ENCODE measurements at regions not wholly inside any gene's neighbourhood (a gene's known extent, or its start where the extent isn't known, plus 50 kb on each side); places are given as distances from the start of the nearest gene placed in this dataset.
"Not testable (repeated sequence)": the region's sequence is repeated elsewhere in the genome, so short reads cannot be mapped to it uniquely, and the experiment has no call there.

GRCh38 chr18:41645589-41646360, 309.3 kb upstream of the PIK3C3 start:
- no peaks in the 10 kb centered on the region for H3K27me3 ChIP-seq
- H3K4me1 ChIP-seq, result no peaks in the 10 kb centered on the region
- no peak for TF ChIP-seq CTCF (IDR thresholded peaks at IDR 0.05)
- TF ChIP-seq POLR2A (IDR thresholded peaks at IDR 0.05), result no peak
- H3K4me3 ChIP-seq, result no peak overlapping the region
- no peak for ATAC-seq
- intact Hi-C loops (cut with DNase I), result no loop called here
- no peaks in the 10 kb centered on the region for H3K9me3 ChIP-seq
- H3K27ac ChIP-seq, result no peak overlapping the region
- no peaks in the 10 kb centered on the region for H3K36me3 ChIP-seq
- no peak for DNase-seq
- WGBS (ENCODE audit: insufficient coverage, low coverage, low lambda C conversion rate, missing lambda C conversion rate), result 62% methylated on average over 1 of the region's 1 CpG

- H3K9me3 ChIP-seq, result no peaks in the 10 kb centered on the region
- H3K4me3 ChIP-seq, result no peak overlapping the region
- DNase-seq (no peak), ATAC-seq (no peak)
- 22% methylated on average over 1 of the region's 1 CpG for WGBS (ENCODE audit: insufficient coverage, low coverage, low lambda C conversion rate, missing lambda C conversion rate)
- H3K27ac ChIP-seq, result no peak overlapping the region
- H3K4me1 ChIP-seq, result no peaks in the 10 kb centered on the region
- no peak for TF ChIP-seq CTCF (IDR thresholded peaks at IDR 0.05)
- no peak for TF ChIP-seq POLR2A (IDR thresholded peaks at IDR 0.05)
- no peaks in the 10 kb centered on the region for H3K36me3 ChIP-seq
- H3K27me3 ChIP-seq, result no peaks in the 10 kb centered on the region
- intact Hi-C loops (cut with DNase I), result no loop called here
These were observed 310.6 kb upstream of the PIK3C3 start for GRCh38 chr18:41644466-41644865.

GRCh38 chr18:41643427-41643826, 311.6 kb upstream of the PIK3C3 start:
- Histone ChIP-seq H3K4me3 (no peak overlapping the region), H3K27ac (no peak overlapping the region), H3K9me3 (no peaks in the 10 kb centered on the region), H3K36me3 (no peaks in the 10 kb centered on the region), H3K27me3 (no peaks in the 10 kb centered on the region), H3K4me1 (no peaks in the 10 kb centered on the region)
- ATAC-seq (no peak), DNase-seq (no peak)
- intact Hi-C loops (cut with DNase I), result no loop called here
- no peak for TF ChIP-seq CTCF (IDR thresholded peaks at IDR 0.05)
- TF ChIP-seq POLR2A (IDR thresholded peaks at IDR 0.05), result no peak
- whole genome bisulfite sequencing (ENCODE audit: insufficient coverage, low coverage, low lambda C conversion rate, missing lambda C conversion rate), result 63% methylated on average over 3 of the region's 3 CpGs

- H3K4me1 ChIP-seq, result no peaks in the 10 kb centered on the region
- 51% methylated on average over 2 of the region's 2 CpGs for WGBS (ENCODE audit: insufficient coverage, low coverage, low lambda C conversion rate, missing lambda C conversion rate)
- no peak overlapping the region for H3K27ac ChIP-seq
- no peaks in the 10 kb centered on the region for H3K9me3 ChIP-seq
- TF ChIP-seq CTCF (IDR thresholded peaks at IDR 0.05) (no peak), POLR2A (IDR thresholded peaks at IDR 0.05) (no peak)
- H3K27me3 ChIP-seq, result no peaks in the 10 kb centered on the region
- no peak for DNase-seq
- no peak overlapping the region for H3K4me3 ChIP-seq
- H3K36me3 ChIP-seq, result no peaks in the 10 kb centered on the region
- intact Hi-C loops (cut with DNase I), result no loop called here
- no peak for ATAC-seq
These were observed 312.3 kb upstream of the PIK3C3 start for GRCh38 chr18:41642756-41643155.

- DNase-seq (no peak), ATAC-seq (no peak)
- intact Hi-C loops (cut with DNase I), result no loop called here
- H3K4me1 ChIP-seq, result no peaks in the 10 kb centered on the region
- H3K4me3 ChIP-seq, result no peak overlapping the region
- H3K27ac ChIP-seq, result no peak overlapping the region
- no peaks in the 10 kb centered on the region for H3K36me3 ChIP-seq
- H3K9me3 ChIP-seq, result no peaks in the 10 kb centered on the region
- no peak for TF ChIP-seq POLR2A (IDR thresholded peaks at IDR 0.05)
- no peak for TF ChIP-seq CTCF (IDR thresholded peaks at IDR 0.05)
- no peaks in the 10 kb centered on the region for H3K27me3 ChIP-seq
These were observed 315.8 kb upstream of the PIK3C3 start for GRCh38 chr18:41639218-41639617.

GRCh38 chr18:41631723-41632285, 323.2 kb upstream of the PIK3C3 start:
- WGBS (ENCODE audit: insufficient coverage, low coverage, low lambda C conversion rate, missing lambda C conversion rate), result 83% methylated on average over 11 of the region's 26 CpGs
- H3K27ac ChIP-seq, result not testable (repeated sequence)

More at GRCh38 chr18:41631723-41632285, 323.2 kb upstream of the PIK3C3 start:
- intact Hi-C loops (cut with DNase I); H3K9me3 ChIP-seq; ATAC-seq; DNase-seq; H3K36me3 ChIP-seq; H3K4me1 ChIP-seq; H3K27me3 ChIP-seq: not testable (repeated sequence)
- H3K4me3 ChIP-seq, result peak overlapping the region in 1 of 3 donors; percentile 27
